ENCODE measurements at regions not wholly inside any gene's neighbourhood (a gene's known extent, or its start where the extent isn't known, plus 50 kb on each side); places are given as distances from the start of the nearest gene placed in this dataset.

DNA sequence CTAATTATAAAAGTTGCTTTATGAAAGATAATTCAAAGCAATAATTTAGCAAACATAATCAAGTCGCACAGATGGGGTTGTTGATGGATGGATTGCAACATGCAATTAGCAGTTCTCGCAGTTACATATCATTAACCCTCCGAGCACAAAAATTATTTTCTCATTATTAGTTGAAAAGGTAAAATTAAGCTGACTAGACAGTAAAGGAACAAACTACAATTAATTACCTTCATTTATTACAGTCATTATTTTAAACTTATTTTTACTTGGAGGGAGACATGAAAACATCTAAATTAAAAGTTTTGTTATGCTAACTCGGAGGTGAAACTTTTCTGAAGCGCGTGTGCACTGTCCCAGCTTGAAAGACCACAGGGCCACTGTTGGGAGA, 146.9 kb downstream of the PHETA1 start:
- no peak for DNase-seq (ENCODE audit: low read depth)

DNA sequence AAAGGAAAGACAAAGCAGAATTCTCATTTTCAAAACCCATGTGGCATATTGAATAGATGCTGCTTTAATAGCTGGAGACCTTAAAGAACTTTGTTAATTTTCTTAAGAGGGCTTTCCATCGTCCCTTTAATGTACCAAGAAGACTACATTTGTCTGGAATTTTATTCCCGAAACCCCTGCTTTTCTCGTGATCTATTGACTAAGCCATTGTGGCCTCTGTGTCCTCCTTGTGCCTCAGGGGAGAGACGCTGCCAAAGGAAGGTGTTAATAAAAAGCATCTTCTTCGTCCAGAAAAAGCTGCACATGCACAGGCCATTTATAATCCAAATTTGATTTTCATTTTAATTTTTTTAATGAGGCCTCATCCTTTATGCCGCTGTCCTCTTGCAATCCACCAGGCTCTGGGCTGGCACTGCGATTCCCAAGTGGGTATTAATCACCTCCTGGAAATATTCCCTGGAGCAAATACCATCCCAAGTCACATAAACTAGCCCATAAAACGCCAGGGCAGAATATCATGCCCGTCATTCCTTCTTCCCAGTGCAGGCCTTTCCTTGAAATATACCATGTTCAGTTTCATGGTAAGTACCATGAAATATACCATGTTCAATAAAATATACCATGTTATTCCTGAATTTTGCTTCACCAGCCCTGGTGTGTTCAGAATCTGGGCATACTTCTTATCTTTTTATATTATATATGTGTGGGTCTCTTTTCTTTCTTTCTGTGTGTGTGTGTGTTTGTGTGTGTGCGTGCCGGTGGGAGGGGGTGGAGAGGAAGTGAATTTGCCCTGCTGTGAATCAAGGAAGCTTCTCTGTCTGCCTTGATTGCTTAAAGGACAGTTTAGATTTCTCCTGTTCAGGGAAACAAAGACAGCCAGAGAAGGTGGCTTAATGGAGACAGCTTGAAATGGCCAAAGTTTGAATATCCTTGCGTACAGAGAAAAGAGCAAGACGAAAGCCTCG, 147.6 kb downstream of the PHETA1 start:
- no peak for DNase-seq (ENCODE audit: low read depth)

DNA sequence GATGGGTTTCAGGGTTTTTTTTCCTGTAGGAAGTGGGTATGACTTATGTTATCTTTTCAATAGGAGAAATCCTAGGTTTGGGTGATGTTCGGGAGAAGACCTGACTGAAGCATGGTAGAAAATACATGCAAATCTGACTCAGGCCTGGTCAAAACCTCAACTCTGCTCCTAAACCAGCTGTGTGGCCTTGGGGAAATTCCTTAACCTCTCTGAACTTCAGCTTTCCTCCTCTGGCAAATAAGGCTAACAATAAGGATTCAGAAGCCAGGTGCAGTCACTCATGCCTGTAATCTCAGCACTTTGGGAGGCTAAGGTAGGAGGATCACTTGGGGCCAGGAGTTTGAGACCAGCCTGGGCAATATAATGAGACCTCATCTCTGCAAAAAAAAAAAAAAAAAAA, 148.5 kb downstream of the PHETA1 start:
- no peak for DNase-seq (ENCODE audit: low read depth)

DNA sequence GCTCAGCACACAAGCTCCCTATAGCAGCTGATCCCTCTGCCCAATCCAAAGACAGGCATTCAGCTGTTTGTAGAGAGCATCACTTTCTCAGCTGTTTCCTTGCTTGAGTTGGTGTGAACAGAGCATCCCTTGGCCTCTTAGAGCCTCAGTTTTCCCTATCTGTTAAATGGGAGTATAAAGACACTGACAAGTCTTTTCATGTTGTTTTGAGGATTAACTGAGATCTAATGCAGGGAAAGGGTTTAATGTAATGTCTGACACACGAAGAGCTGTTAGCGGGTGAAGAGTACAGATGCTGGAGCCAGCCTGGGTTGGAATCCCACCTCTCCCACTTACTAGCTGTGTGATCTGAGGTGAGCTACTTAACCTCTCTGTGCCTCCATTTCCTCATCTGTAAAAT, 149.5 kb downstream of the PHETA1 start:
- DNase-seq (ENCODE audit: low read depth), result no peak

DNA sequence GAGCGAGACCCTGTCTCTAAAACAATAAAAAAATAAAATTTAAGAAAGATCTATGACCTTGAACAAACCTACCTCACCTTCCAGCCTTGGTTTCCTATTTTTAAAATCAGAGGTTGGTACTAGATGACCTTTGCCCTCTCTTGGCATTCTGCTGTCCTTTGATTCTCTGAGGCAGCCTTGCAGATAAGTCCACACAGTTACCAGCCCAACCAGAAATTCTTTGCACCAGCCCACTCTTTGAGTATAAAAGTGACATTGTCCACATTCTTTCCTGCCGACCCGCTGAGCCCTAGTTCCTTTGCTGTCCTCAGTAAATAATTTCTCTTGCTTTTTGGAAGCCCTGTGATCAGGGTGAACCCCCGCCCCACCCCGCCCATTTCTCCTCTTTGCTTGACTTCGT, 150.4 kb downstream of the PHETA1 start:
- DNase-seq (ENCODE audit: low read depth), result no peak

DNA sequence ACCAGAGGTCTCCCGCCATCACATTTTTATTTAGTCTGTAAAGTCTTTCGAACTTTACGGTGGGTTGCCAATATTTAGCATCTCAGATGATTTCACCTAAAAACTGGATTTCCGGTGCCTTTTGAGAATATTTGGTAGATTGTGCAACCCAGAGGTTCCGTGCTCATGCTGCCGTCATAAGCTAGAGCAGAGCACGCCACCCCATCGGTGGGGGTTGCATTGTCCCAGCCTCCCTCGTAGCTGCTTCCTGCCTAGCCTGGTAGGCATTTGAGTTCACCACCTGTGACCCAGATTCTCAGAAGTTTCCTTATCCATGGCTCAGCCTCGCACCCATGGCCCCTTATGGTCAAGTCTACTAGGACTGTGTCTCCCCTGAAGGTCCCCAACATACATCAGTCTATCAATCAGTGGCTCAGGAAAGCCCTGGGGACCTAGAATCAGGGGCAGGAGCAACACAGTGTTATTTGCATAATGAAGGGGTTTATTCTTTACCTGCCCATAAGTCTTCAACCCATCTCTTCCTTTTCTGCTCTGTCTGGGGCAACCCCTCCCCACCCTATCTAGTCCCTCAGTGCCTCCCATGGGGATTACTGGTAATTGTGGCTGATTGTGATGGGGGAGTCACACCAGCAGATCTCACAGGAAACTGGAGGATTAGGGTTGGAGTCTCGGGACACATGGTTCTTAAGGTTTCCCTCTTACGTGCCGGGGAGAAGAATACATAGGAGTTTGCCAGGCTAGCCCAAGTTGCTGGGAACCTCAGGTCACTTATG, 152.3 kb downstream of the PHETA1 start:
- DNase-seq (ENCODE audit: low read depth), result no peak

DNA sequence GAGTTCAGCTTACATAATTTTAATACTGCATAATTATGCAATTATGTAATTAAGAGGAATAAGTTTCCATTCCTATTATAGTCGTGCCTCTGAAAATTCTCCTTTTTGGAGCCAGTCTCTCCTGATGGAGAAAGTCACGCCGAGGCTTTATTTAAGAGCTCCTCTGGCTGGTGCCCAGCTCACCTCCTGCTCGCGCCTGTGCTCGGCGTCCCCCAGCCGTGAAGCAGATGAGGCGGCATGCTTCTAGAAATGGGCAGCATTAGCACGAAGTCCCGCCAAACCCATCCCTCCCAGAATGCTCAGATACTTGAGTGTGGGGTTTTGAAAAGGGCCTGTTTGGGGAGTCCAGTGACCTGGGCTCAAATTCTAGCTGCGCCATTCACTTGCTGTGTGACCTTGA, 153.0 kb downstream of the PHETA1 start:
- DNase-seq (ENCODE audit: low read depth), result no peak

DNA sequence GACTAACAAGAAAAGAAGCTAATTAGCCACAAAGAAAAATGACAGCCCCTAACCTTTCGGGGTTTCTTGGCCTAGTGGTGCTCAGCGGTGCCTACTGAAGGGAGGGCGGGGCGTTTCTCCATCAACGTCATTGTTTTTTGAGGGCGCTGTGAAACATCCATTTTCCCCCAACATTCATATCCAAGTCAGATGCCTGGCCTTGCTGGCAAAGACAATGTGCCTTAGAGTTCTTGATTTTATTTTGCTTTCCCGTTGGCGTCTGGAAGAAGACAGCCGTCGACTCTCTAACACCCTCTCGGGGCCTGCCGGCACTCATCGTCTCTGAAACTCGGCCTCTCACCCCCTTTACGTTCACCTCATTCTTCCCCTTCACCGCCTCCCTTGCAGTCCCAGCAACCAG, 154.5 kb downstream of the PHETA1 start:
- no peak for DNase-seq (ENCODE audit: low read depth)

DNA sequence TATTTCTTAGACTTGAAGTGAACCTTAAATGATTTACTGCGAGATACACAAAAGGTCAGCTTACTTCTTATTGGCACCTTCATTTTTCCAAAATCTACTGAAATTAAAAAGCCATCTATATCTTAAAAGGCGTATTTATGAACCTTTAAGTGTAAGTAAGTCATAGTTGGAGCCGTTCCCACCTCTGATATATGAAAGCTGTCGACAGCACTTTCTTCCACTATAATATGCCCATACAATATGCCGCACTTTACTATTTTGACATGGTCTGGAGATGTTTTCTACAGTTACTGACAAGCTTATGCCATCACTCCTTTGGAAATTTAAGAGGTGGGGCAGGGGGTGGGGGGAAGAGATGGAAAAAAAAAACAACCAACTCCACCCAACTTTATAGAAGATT, 155.3 kb downstream of the PHETA1 start:
- no peak for DNase-seq (ENCODE audit: low read depth)

DNA sequence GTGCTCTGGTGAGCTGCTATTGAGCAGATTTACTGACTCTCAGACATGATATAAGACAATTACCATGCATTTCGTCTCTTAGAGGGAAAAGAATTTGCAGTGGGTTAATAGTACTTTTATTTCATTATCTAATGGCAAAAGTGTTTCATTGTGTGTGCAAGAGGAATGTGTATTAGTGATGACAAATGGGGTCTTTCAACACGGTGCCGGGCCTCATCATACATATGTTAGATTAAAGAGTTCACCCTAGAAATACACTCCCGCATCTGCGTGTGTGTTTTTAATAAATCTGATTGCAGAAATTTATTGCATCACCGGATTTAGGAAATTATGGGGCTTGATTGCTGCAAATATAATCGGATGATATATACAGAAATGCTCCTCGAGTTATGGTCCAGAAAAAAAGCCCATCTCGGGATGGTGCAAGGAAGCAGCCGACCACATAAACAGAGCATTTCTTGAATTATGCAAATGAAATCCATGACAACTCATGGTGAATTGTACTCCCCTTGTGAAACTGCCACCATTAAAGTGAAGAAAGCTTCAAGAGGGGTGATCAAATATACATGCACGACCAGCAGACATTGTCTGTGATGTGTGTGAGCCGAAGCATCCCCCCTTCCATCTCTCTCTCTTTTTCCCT, 156.0 kb downstream of the PHETA1 start:
- no peak for DNase-seq (ENCODE audit: low read depth)

DNA sequence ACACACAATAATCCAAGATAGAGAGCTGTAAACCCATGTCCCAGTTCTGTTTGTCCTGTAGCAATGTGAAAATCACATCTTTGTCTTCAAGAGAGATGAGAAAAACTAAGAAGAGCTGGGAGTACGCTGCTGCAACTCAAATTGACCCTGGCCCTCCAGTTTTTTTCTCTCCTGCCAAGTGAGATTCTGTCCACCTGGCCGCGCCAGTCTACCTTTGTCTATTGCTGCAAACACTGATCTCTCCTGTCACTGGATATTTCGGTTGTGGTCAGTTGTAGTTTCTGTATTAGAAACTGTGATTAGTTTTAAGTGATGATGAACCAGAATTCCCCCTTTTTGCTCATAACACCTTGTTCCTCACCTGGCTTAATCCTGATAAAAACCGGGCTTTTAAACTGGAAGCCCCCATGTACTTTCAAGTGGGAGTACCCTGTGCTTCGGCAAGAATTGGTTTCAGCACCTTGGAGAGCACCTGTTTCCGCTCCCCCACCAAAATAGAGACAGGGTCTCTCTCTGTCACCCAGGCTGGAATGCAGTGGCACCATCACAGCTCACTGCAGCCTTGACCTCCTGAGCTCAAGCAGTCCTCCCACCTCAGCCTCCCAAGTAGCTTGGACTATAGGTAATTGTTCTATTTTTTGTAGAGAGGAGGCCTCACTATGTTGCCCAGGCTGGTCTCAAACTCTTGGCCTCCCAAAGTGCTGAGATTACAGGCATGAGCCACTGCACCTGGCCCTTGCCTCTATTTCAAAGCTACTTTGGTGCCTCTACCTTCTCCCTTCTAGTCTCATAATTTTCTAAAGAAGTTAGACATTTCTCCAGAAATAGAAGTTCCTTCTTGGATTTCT, 156.8 kb downstream of the PHETA1 start:
- no peak for DNase-seq (ENCODE audit: low read depth)

DNA sequence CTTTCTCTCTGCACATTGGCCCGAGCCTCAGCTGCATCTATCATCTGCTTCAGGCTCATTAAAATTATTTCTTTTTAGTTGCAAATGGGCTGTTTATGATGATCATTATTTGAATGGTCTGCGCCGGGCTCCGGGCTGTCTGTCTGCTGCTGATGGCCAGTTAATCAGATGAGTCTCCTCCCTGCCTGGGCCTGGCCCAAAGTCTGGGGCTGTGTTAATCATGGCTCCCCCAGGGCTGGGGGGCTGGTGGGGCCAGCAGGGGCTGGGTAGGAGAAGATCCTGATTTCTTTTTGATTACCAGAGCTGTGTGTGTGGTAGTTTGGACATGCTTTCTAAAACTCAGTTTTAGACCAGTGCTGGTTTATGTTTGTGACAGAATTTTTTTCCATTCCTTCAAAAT, 159.1 kb downstream of the PHETA1 start:
- DNase-seq (ENCODE audit: low read depth), result no peak

DNA sequence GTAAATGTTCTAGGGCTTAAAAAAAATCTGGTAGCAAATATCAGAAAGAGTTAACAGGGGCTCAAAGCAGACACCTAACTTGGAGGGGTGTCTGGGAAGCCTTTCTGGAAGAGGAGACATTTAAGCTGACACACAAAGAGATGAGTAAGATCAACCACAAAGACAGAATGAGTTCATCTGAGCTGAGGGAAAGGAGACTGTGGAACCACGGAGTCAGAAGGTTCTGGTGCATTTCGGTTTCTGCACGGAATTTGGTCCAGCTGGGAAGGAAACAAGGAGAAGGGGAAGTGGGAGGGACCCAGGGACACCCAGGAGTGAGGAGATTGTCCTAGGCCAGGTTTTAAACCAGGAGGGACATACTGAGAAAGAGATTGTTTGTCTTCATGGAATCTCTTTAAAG, 161.1 kb downstream of the PHETA1 start:
- no peak for DNase-seq (ENCODE audit: low read depth)

DNA sequence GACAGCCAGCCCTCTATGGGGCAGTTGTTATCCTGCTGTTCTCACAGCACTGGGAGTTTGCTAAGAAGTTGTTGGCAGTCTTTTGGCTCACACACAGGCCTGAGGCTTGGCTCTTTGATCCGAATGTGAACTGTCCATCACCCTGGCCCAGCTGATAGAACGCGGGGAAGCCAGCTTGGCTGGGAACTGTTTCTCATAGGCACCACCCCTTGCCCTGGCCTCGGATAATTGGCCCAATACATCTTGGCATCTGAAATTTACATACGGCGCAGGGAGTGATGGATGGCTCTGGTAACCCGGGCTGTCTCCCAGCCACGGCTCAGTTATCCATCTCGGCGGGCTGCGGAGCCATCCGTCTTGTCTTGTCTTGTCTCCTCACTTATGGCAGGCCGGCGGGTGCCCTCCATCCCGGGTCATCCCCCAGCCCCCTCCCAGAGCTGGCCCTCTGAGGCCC, 164.1 kb downstream of the PHETA1 start:
- no peak for DNase-seq (ENCODE audit: low read depth)

DNA sequence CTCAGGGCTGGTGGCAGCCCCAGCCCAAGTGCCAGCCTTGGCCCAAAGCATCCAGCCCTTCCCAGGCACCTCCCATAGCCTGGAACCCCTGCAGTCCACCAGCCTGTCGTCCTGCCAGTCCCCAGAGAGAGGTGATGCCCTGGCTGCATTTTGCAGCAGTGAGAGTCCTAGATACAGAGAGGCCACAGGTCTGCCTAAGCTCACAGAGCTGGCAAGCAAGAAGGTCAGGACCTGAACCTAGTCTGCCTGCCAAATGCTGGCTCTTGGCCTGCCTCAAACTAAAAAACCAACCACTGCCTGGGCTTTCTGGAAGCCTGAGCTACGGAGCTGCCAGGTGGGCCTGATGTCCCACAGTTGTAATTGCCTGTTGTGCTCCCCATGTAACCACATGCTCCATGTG, 164.9 kb downstream of the PHETA1 start:
- DNase-seq (ENCODE audit: low read depth), result no peak

DNA sequence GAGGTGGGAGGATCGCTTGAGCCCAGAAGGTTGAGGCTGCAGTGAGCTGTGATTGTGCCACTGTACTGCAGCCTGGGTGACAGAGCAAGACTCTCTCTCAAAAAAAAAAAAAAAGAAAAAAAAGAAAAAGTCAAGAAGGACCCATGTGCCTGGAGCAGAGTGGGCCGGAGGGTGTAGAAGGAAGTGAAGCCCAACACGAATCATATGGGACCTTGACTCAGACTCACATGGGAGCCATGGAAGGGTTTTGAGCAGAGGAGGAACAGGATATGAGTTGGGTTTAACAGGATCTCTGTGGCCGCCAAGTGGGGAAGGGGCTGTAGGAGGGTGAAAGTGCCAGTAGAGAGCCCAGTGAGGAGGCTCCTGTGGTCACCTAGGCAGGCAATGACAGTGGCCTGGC, 165.4 kb downstream of the PHETA1 start:
- DNase-seq (ENCODE audit: low read depth), result no peak

DNA sequence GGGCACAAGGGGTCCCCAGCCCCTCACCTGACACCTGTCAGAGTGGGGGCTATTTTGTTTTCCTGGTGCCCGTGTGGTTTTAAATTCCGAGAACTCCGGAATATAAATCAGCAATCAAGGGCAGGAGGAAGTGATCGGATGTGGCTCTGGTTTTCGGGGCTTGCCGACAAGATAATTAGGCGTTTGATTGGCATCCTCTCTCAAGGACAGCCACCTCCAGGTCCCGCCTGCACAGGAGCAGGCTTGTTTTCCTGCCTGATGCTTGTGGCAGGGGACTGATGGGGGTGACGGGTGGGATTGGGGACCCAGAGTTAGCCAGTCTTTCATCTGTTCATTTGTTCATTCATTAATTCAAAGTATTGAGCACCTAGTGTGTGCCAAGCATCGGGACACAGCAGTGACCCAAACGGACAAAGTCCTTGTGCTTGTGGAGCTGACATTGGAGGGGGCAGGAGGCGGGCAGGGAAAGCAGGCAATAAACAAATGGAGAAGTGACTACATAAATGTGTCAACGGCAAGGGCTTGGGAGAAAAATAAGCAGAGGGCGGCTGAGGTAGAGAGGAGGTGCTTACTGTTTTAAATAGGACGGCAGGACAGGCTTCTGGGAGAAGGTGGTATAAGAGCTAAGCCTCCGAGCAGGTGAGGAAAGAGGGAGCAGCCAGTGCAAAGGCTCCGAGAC, 166.5 kb downstream of the PHETA1 start:
- DNase-seq (ENCODE audit: low read depth), result no peak

DNA sequence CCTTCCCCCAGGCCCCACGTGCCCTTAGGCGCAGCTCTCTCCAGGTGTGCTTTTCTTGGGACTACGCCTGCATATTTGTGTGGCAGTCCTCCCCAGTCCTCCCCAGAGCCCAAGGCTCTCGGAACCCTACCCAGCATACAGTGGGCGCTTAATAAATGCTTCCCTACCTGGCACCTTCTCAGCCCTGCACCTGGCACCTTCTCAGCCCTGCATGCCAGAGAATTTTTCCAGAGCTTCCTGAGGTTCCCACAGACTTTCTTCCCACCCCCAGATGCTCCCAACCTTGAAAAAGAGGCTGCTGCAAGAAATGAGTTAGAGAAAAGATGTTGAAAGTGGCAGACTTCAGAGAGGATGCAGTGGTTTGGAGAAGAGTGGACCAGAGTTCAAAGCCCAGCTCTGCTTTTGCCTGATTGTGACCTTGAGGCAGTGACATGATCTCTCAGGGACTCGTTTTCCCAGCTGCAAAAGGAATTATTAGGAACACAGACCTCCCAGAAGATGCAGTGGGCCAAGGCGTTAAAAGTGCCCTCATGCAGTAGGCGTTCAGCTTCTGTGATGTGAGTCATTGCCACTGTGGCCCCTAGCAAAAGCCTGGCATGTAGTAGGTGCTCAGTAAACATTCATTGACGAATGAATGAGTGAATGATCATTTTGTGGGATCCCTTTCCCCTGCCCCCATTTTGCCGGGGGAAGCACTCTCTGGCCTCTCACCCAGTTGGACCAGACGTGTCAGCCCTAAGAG, 167.2 kb downstream of the PHETA1 start:
- no peak for DNase-seq (ENCODE audit: low read depth)

DNA sequence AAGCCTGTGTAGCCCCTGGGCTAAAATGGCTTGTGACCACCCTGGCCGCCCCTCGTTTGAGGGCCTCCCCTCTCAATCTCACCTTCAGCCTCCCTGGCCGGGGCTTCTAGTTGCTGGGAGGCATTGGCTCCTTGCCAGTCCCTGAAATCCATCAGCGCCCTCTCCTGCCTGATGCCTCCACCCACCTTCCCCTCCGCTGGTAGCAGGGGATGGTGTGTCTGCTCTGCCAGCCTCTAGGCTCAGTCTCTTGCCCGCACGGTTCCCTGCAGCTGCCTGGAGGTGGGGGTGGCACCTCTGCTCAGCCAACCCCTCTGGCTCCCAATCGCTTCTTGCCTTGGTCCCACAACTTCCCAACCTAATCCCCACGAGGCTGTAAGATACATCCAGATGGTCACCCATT, 167.9 kb downstream of the PHETA1 start:
- no peak for DNase-seq (ENCODE audit: low read depth)

DNA sequence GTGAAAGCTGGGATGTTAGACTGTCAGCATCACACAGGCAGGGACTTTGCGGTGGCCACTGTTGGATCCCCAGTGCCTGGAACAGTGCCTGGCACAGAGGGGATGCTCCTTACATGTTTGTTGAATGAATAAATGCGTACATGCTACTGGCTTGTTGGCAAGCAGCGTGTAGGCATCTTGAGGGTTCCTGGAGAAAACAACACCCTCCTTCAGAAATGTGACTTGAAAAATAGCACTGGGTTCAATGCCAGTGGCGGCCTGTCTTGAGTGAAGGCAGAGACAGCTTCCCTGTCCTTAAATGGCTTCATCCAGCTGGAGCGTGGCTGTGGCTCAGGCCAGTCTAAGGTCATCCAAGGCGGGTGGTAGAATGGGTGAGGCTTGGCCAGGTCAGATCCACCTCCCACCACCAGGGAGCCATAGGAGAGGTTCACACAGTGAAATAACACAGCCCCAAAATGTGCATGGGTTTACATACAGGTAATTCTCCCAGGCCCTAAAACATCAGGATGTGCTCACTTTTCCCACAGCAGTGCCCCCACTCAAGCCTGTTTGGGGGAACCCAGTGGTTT, 171.4 kb downstream of the PHETA1 start:
- DNase-seq (ENCODE audit: low read depth), result no peak

Data from CMK (cell line).